Osteoblast (primary cell): ENCODE measurements at regions not wholly inside any gene's neighbourhood (a gene's known extent, or its start where the extent isn't known, plus 50 kb on each side); places are given as distances from the start of the nearest gene placed in this dataset.
"Not testable (repeated sequence)": the region's sequence is repeated elsewhere in the genome, so short reads cannot be mapped to it uniquely, and the experiment has no call there.

Source experiments
- DNase-seq: peaks from one replicate; pipeline ENCODE4 v3.0.0; 2011; ENCODE audit warnings: low spot score, mixed read lengths; ENCODE audit not compliant: insufficient read length; ENCODE audit errors: missing footprints
- H2AFZ ChIP-seq: 2 replicates; pipeline ENCODE4 v1.6.0; 2011; ENCODE audit warnings: mild to moderate bottlenecking, low read length
- H3K27ac ChIP-seq: 2 replicates; pipeline ENCODE4 v1.5.1; 2011; ENCODE audit warnings: mild to moderate bottlenecking, low read depth, low read length, moderate library complexity
- H3K27me3 ChIP-seq: 2 replicates; pipeline ENCODE4 v1.6.0; 2012; ENCODE audit warnings: mild to moderate bottlenecking, control low read depth, inconsistent platforms, low read length, moderate library complexity; ENCODE audit not compliant: insufficient read depth
- H3K36me3 ChIP-seq: 2 replicates; pipeline ENCODE4 v1.5.1; 2011; ENCODE audit warnings: mild to moderate bottlenecking, low read length, control low read depth, moderate library complexity; ENCODE audit not compliant: insufficient read depth
- H3K4me1 ChIP-seq: 2 replicates; pipeline ENCODE4 v1.5.1; 2011; ENCODE audit warnings: mild to moderate bottlenecking, low read length, control low read depth, moderate library complexity; ENCODE audit not compliant: insufficient read depth
- H3K4me2 ChIP-seq: 2 replicates; pipeline ENCODE4 v1.6.0; 2011; ENCODE audit warnings: mild to moderate bottlenecking, low read length; ENCODE audit not compliant: insufficient read depth
- H3K4me3 ChIP-seq: fragments of 200-600 bp; sonication (generic); 3 replicates; pipeline ENCODE4 v1.5.1; 2012; ENCODE audit warnings: mild to moderate bottlenecking, low read length, inconsistent platforms; ENCODE audit not compliant: insufficient read depth
- H3K79me2 ChIP-seq: 2 replicates; pipeline ENCODE4 v1.6.0; 2012; ENCODE audit warnings: mild to moderate bottlenecking, low read length, control low read depth, inconsistent platforms; ENCODE audit not compliant: insufficient read depth
- H3K9me3 ChIP-seq: 2 replicates; pipeline ENCODE4 v1.5.1; 2011; ENCODE audit warnings: low read depth, low read length, control low read depth
- H4K20me1 ChIP-seq: 2 replicates; pipeline ENCODE4 v1.6.0; 2012; ENCODE audit warnings: mild to moderate bottlenecking, low read length, control low read depth; ENCODE audit not compliant: insufficient read depth
- CTCF ChIP-seq: IDR thresholded peaks from 2 replicates; pipeline ENCODE4 v1.5.1; 2011; ENCODE audit warnings: mild to moderate bottlenecking, low read depth, low read length, moderate library complexity; ENCODE audit errors: extremely low read depth

- H3K36me3 ChIP-seq: no peaks in the 10 kb centered on the region
- no peak overlapping the region for H3K4me3 ChIP-seq
- no peak overlapping the region for H3K27ac ChIP-seq
- no peak for DNase-seq
- no peaks in the 10 kb centered on the region for H4K20me1 ChIP-seq
- H3K4me1 ChIP-seq: no peaks in the 10 kb centered on the region
- no peak for TF ChIP-seq CTCF
- no peak overlapping the region for H2AFZ ChIP-seq
- H3K9me3 ChIP-seq: no peaks in the 10 kb centered on the region
- H3K27me3 ChIP-seq: no peaks in the 10 kb centered on the region
- no peaks in the 10 kb centered on the region for H3K79me2 ChIP-seq
- H3K4me2 ChIP-seq: no peak overlapping the region
These were observed 107.0 kb upstream of the KCTD7 start for GRCh38 chr7:66521675-66522074.

- peak; percentile 19 for TF ChIP-seq CTCF
- DNase-seq: peak; percentile 66
- Histone ChIP-seq H3K9me3 (no peaks in the 10 kb centered on the region), H3K27ac (no peak overlapping the region), H3K4me3 (no peak overlapping the region), H3K4me2 (no peak overlapping the region), H3K36me3 (no peaks in the 10 kb centered on the region), H3K79me2 (no peaks in the 10 kb centered on the region), H3K27me3 (no peaks in the 10 kb centered on the region), H3K4me1 (no peaks in the 10 kb centered on the region), H2AFZ (no peak overlapping the region), H4K20me1 (no peaks in the 10 kb centered on the region)
These were observed 106.2 kb upstream of the KCTD7 start for GRCh38 chr7:66522518-66522917.

GRCh38 chr7:66523409-66523808 is 105.3 kb upstream of the KCTD7 start:
- Histone ChIP-seq H4K20me1 (no peaks in the 10 kb centered on the region), H3K4me2 (no peak overlapping the region), H3K9me3 (no peaks in the 10 kb centered on the region), H3K27me3 (no peaks in the 10 kb centered on the region), H3K27ac (no peak overlapping the region), H3K4me1 (no peaks in the 10 kb centered on the region), H2AFZ (no peak overlapping the region), H3K79me2 (no peaks in the 10 kb centered on the region), H3K36me3 (no peaks in the 10 kb centered on the region), H3K4me3 (no peak overlapping the region)
- DNase-seq: no peak
- no peak for TF ChIP-seq CTCF

- H3K4me2 ChIP-seq: no peak overlapping the region
- DNase-seq: peak; percentile 15
- H3K4me3 ChIP-seq: no peak overlapping the region
- H3K9me3 ChIP-seq: no peaks in the 10 kb centered on the region
- no peaks in the 10 kb centered on the region for H3K79me2 ChIP-seq
- no peak overlapping the region for H2AFZ ChIP-seq
- no peaks in the 10 kb centered on the region for H3K4me1 ChIP-seq
- no peak overlapping the region for H3K27ac ChIP-seq
- H3K36me3 ChIP-seq: peaks cover 5% of the 10 kb centered on the region
- no peaks in the 10 kb centered on the region for H4K20me1 ChIP-seq
- no peaks in the 10 kb centered on the region for H3K27me3 ChIP-seq
- no peak for TF ChIP-seq CTCF
These were observed 103.9 kb upstream of the KCTD7 start for GRCh38 chr7:66524738-66525137.

GRCh38 chr7:66526782-66527181 is 101.9 kb upstream of the KCTD7 start:
- not testable (repeated sequence) for H3K79me2 ChIP-seq, H3K27ac ChIP-seq, H3K4me2 ChIP-seq, H3K27me3 ChIP-seq, H4K20me1 ChIP-seq, H3K9me3 ChIP-seq, H3K36me3 ChIP-seq, H3K4me3 ChIP-seq, DNase-seq, H2AFZ ChIP-seq, H3K4me1 ChIP-seq
